GM23248 (cell line): ENCODE measurements at regions not wholly inside any gene's neighbourhood (a gene's known extent, or its start where the extent isn't known, plus 50 kb on each side); places are given as distances from the start of the nearest gene placed in this dataset.

ENCODE experiments used
- DNase-seq: peaks from one replicate; pipeline ENCODE4 v3.0.0-alpha.2; 2015
- H2AFZ ChIP-seq: fragments of 200-600 bp; sonication (generic); 2 replicates; pipeline ENCODE4 v1.6.1; 2016; ENCODE audit warnings: antibody characterized with exemption
- H3F3A ChIP-seq: fragments of 200-600 bp; sonication (generic); 2 replicates; pipeline ENCODE4 v1.6.1; 2016; ENCODE audit warnings: mild to moderate bottlenecking, antibody characterized with exemption, mixed run types; ENCODE audit not compliant: insufficient read depth
- H3K27ac ChIP-seq: fragments of 200-600 bp; sonication (generic); 2 replicates; pipeline ENCODE4 v1.5.1; 2016; ENCODE audit warnings: mild to moderate bottlenecking
- H3K27me3 ChIP-seq: fragments of 200-600 bp; sonication (generic); replicated peaks from 2 replicates; pipeline ENCODE4 v1.6.1; 2016; ENCODE audit warnings: mild to moderate bottlenecking; ENCODE audit not compliant: insufficient read depth
- H3K36me3 ChIP-seq: fragments of 200-600 bp; sonication (generic); 2 replicates; pipeline ENCODE4 v1.6.1; 2016; ENCODE audit warnings: low read depth, mild to moderate bottlenecking
- H3K4me1 ChIP-seq: fragments of 200-600 bp; sonication (generic); 2 replicates; pipeline ENCODE4 v1.6.1; 2016; ENCODE audit warnings: mild to moderate bottlenecking; ENCODE audit not compliant: insufficient read depth
- H3K4me2 ChIP-seq: fragments of 200-600 bp; sonication (generic); one replicate; pipeline ENCODE4 v1.6.1; 2016; ENCODE audit warnings: mild to moderate bottlenecking; ENCODE audit not compliant: unreplicated experiment
- H3K4me3 ChIP-seq: fragments of 200-600 bp; sonication (generic); 2 replicates; pipeline ENCODE4 v1.5.1; 2016; ENCODE audit warnings: mild to moderate bottlenecking
- H3K79me2 ChIP-seq: fragments of 200-600 bp; sonication (generic); 2 replicates; pipeline ENCODE4 v1.6.1; 2016; ENCODE audit warnings: mild to moderate bottlenecking; ENCODE audit not compliant: insufficient read depth
- H3K9ac ChIP-seq: fragments of 200-600 bp; sonication (generic); 2 replicates; pipeline ENCODE4 v1.6.1; 2016; ENCODE audit warnings: mild to moderate bottlenecking
- H3K9me2 ChIP-seq: fragments of 200-600 bp; sonication (generic); 2 replicates; pipeline ENCODE4 v1.6.1; 2016; ENCODE audit warnings: mixed run types, mild to moderate bottlenecking, moderate library complexity; ENCODE audit not compliant: insufficient read depth
- H3K9me3 ChIP-seq: fragments of 200-600 bp; sonication (generic); one replicate; pipeline ENCODE4 v1.6.1; 2017; ENCODE audit warnings: low read depth
- H4K20me1 ChIP-seq: fragments of 200-600 bp; sonication (generic); 2 replicates; pipeline ENCODE4 v1.6.0; 2016; ENCODE audit not compliant: insufficient read depth
- EZH2 ChIP-seq: fragments of 200-600 bp; sonication (generic); IDR thresholded peaks from 2 replicates; pipeline ENCODE4 v1.6.1; 2018; ENCODE audit warnings: antibody characterized with exemption, mild to moderate bottlenecking; ENCODE audit not compliant: insufficient read depth, poor library complexity, severe bottlenecking
- EZH2phosphoT487 ChIP-seq: fragments of 200-600 bp; sonication (generic); IDR thresholded peaks from 2 replicates; pipeline ENCODE4 v1.6.1; 2018; ENCODE audit warnings: antibody characterized with exemption, moderate library complexity, mild to moderate bottlenecking, low read depth; ENCODE audit not compliant: insufficient read depth
- WGBS, 2 experiments: methylation state at CpG; one replicate each; pipeline ENCODE4 v1.1.6; 2015 to 2017; ENCODE audit warnings: low lambda C conversion rate in 2 of 2, low coverage in 1 of 2; ENCODE audit errors: missing lambda C conversion rate in 2 of 2; 5-methylcytosine and 5-hydroxymethylcytosine counted together
- in situ Hi-C: fragments of 300-500 bp; cut with MboI; formaldehyde crosslinking; loops from 2 replicates; pipeline ENCODE4 v1.15.0; 2020

DNA sequence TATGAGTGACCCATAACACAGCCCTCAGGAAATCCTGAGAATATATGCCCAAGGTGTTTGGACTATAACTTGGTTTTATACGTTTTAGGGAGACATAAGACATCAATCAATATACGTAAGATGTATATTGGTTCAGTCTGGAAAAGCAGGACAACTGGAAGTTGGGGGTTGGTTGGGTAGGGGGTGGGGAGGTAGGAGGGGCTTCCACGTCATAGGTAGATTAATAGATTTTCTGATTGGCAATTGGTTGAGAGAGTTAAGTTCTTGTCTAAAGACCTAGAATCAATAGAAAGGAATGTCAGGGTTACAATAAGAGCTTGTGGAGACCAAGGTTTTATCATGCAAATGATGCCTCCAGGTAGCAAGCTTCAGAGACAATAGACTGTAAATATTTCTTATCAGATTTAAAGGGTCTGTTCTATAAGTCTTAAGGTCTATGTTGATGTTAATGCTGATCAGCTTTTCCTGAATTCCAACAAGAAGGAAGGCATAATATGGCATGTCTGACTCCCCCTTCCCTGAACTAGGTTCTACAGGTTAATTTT is 2267.7 kb upstream of the ACO1 start:
- no peaks in the 10 kb centered on the region for H3K9me3 ChIP-seq
- H3K4me2 ChIP-seq, result no peak overlapping the region
- no peak overlapping the region for H2AFZ ChIP-seq
- no peaks in the 10 kb centered on the region for H3K27me3 ChIP-seq
- H3K4me1 ChIP-seq, result no peaks in the 10 kb centered on the region
- in situ Hi-C loops, result no loop called here
- 22 to 26% methylated on average over 3 of the region's 3 CpGs for WGBS, 2 experiments
- no peaks in the 10 kb centered on the region for H3K36me3 ChIP-seq
- H3K79me2 ChIP-seq, result no peaks in the 10 kb centered on the region
- TF ChIP-seq EZH2, result no peak
- no peak for TF ChIP-seq EZH2phosphoT487
- no peaks in the 10 kb centered on the region for H3K9me2 ChIP-seq
- no peak overlapping the region for H3K4me3 ChIP-seq
- no peak overlapping the region for H3K27ac ChIP-seq
- H3K9ac ChIP-seq, result no peak overlapping the region
- H3F3A ChIP-seq, result no peaks in the 10 kb centered on the region
- no peak for DNase-seq
- no peaks in the 10 kb centered on the region for H4K20me1 ChIP-seq

DNA sequence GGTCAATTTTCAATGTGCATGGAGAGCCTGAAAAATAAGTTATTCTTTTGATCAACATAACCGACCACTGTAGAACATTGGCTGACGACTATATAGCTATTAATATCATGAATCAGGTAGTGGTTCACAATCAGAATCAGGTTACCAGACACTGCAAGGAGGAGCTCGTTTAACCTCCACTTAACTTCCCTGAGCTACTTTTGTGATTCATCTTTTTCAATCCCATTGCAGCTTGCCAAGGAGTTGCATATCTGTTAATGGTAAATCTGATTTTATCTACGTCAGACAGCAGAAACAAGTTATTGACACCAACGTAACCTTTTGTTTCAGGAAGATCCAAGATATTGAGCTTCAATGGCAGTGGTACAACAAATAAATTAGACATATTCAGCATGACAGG is 2263.8 kb upstream of the ACO1 start:
- Histone ChIP-seq H2AFZ (no peak overlapping the region), H3F3A (no peaks in the 10 kb centered on the region), H3K27me3 (no peaks in the 10 kb centered on the region), H3K79me2 (no peaks in the 10 kb centered on the region), H3K27ac (no peak overlapping the region), H4K20me1 (no peaks in the 10 kb centered on the region), H3K9me3 (no peaks in the 10 kb centered on the region), H3K9me2 (no peaks in the 10 kb centered on the region), H3K4me2 (no peak overlapping the region), H3K9ac (no peak overlapping the region), H3K4me1 (no peaks in the 10 kb centered on the region), H3K36me3 (no peaks in the 10 kb centered on the region), H3K4me3 (no peak overlapping the region)
- 9 to 10% methylated on average over 5 of the region's 5 CpGs for WGBS, 2 experiments
- no peak for TF ChIP-seq EZH2phosphoT487
- TF ChIP-seq EZH2, result no peak
- in situ Hi-C loops, result no loop called here
- no peak for DNase-seq

- Histone ChIP-seq H3K79me2 (no peaks in the 10 kb centered on the region), H3K4me2 (no peak overlapping the region), H3K4me1 (no peaks in the 10 kb centered on the region), H3K36me3 (no peaks in the 10 kb centered on the region), H4K20me1 (no peaks in the 10 kb centered on the region), H3K27ac (no peak overlapping the region), H3K27me3 (no peaks in the 10 kb centered on the region), H3F3A (no peaks in the 10 kb centered on the region), H3K9me2 (no peaks in the 10 kb centered on the region), H2AFZ (no peak overlapping the region), H3K9ac (no peak overlapping the region), H3K4me3 (no peak overlapping the region), H3K9me3 (no peaks in the 10 kb centered on the region)
- 21 to 25% methylated on average over 4 of the region's 4 CpGs for WGBS, 2 experiments
- TF ChIP-seq EZH2phosphoT487 (no peak), EZH2 (no peak)
- in situ Hi-C loops, result no loop called here
- no peak for DNase-seq
Observed at GRCh38 chr9:30121611-30122010, 2262.8 kb upstream of the ACO1 start.

DNA sequence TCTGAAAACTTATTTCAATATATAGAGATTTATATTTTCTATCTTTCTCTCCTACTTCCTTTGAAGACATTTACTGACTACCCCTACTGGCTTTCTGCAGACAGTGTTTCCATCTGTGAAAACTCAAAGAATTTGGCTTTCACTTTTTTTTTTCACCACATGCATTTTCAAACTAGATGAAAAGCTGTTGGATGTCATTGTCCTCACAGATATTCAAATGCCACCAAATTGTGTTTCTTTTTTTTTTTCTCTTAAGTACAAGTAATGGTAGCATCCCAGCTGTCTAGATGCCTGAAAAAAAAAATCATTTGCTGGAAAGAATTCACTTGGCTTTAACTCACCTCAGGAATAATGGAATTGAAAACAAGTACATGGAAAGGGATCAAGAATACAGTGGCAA is 2258.6 kb upstream of the ACO1 start:
- Histone ChIP-seq H3K9me2 (no peaks in the 10 kb centered on the region), H3K4me1 (no peaks in the 10 kb centered on the region), H3K79me2 (no peaks in the 10 kb centered on the region), H3K36me3 (no peaks in the 10 kb centered on the region), H4K20me1 (no peaks in the 10 kb centered on the region), H3K27me3 (no peaks in the 10 kb centered on the region), H3K9me3 (no peaks in the 10 kb centered on the region), H2AFZ (no peak overlapping the region), H3K4me2 (no peak overlapping the region), H3K27ac (no peak overlapping the region), H3K4me3 (no peak overlapping the region), H3K9ac (no peak overlapping the region), H3F3A (no peaks in the 10 kb centered on the region)
- in situ Hi-C loops, result no loop called here
- DNase-seq, result no peak
- TF ChIP-seq EZH2phosphoT487, result no peak
- TF ChIP-seq EZH2, result no peak

DNA sequence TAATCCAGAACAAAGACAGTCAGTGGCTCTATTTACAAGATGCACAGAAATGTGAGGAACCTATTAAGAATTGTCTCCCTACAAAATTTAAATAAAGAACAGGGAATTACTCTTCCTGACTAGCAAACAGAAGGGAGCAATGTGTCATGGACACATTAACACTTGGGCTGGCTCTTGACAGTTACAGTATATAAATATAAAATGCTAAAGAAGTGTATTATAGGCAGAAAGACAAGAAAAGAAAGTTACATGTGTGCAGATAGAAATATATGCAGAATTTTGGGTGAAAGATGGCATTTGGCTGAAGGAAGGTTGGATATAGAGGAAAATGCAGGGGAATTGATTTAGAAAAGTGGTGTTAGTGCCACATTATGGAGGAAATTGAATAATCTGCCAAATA is 2257.1 kb upstream of the ACO1 start:
- no peaks in the 10 kb centered on the region for H3K27me3 ChIP-seq
- no peaks in the 10 kb centered on the region for H3K9me2 ChIP-seq
- no peak overlapping the region for H3K27ac ChIP-seq
- DNase-seq, result no peak
- H3K9me3 ChIP-seq, result no peaks in the 10 kb centered on the region
- no peak for TF ChIP-seq EZH2
- in situ Hi-C loops, result no loop called here
- no peaks in the 10 kb centered on the region for H3K4me1 ChIP-seq
- no peaks in the 10 kb centered on the region for H3F3A ChIP-seq
- H3K4me2 ChIP-seq, result no peak overlapping the region
- no peak overlapping the region for H2AFZ ChIP-seq
- no peaks in the 10 kb centered on the region for H3K79me2 ChIP-seq
- no peaks in the 10 kb centered on the region for H3K36me3 ChIP-seq
- H4K20me1 ChIP-seq, result no peaks in the 10 kb centered on the region
- H3K9ac ChIP-seq, result no peak overlapping the region
- no peak overlapping the region for H3K4me3 ChIP-seq
